Ascending aorta (tissue), 2 donors: ENCODE measurements at regions not wholly inside any gene's neighbourhood (a gene's known extent, or its start where the extent isn't known, plus 50 kb on each side); places are given as distances from the start of the nearest gene placed in this dataset.

Source experiments
- DNase-seq, 2 donors: peaks; one replicate each; pipeline ENCODE4 v3.0.0-alpha.2; 2019; ENCODE audit warnings: low spot score in 2 of 2
- H3K27ac ChIP-seq, 2 donors: fragments of 200-600 bp; sonication (generic); one replicate each; pipeline ENCODE4 v1.5.1; 2016 to 2017; ENCODE audit warnings: mild to moderate bottlenecking in 1 of 2
- H3K27me3 ChIP-seq: fragments of 200-600 bp; sonication (generic); one replicate; pipeline ENCODE4 v1.5.1; 2017
- H3K36me3 ChIP-seq, 2 donors: fragments of 200-600 bp; sonication (generic); one replicate each; pipeline ENCODE4 v1.5.1; 2016
- H3K4me1 ChIP-seq, 2 donors: fragments of 200-600 bp; sonication (generic); one replicate each; pipeline ENCODE4 v1.5.1; 2016 to 2017; ENCODE audit warnings: mild to moderate bottlenecking in 1 of 2
- H3K4me3 ChIP-seq, 2 donors: fragments of 200-600 bp; sonication (generic); one replicate each; pipeline ENCODE4 v1.5.1; 2016 to 2017; ENCODE audit warnings: mild to moderate bottlenecking in 1 of 2
- H3K9me3 ChIP-seq, 2 donors: fragments of 200-600 bp; sonication (generic); one replicate each; pipeline ENCODE4 v1.5.1; 2016
- CTCF ChIP-seq, 3 experiments: fragments of 200-600 bp in 2 of 3; fragments of 450-650 bp in 1 of 3; sonication (generic) in 2 of 3; IDR thresholded peaks; one replicate each; pipeline ENCODE4 v1.5.1; 2016 to 2019; ENCODE audit warnings: antibody characterized with exemption in 3 of 3, mild to moderate bottlenecking in 1 of 3, moderate library complexity in 1 of 3
- intact Hi-C: fragments of 100-400 bp; cut with DNase I; formaldehyde crosslinking; loops from one replicate; pipeline ENCODE4 v1.15.1; 2023

GRCh38 chr15:95887666-95888390 is 442.7 kb upstream of the NR2F2 start:
- Histone ChIP-seq H3K9me3 (no peaks in the 10 kb centered on the region), H3K4me3 (no peak overlapping the region), H3K36me3 (no peaks in the 10 kb centered on the region), H3K4me1 (no peaks in the 10 kb centered on the region), H3K27ac (no peak overlapping the region), H3K27me3 (no peaks in the 10 kb centered on the region)
- DNase-seq, result no peak
- intact Hi-C loops, result no loop called here
- no peak for TF ChIP-seq CTCF (IDR thresholded peaks at IDR 0.05)

- Histone ChIP-seq H3K4me3 (no peak overlapping the region), H3K27ac (no peak overlapping the region), H3K36me3 (no peaks in the 10 kb centered on the region), H3K9me3 (no peaks in the 10 kb centered on the region), H3K27me3 (no peaks in the 10 kb centered on the region), H3K4me1 (no peaks in the 10 kb centered on the region)
- intact Hi-C loops, result no loop called here
- DNase-seq, result no peak
- no peak for TF ChIP-seq CTCF (IDR thresholded peaks at IDR 0.05)
These were observed 441.7 kb upstream of the NR2F2 start for GRCh38 chr15:95888762-95889161.

- no peak for TF ChIP-seq CTCF (IDR thresholded peaks at IDR 0.05)
These were observed 436.0 kb upstream of the NR2F2 start for GRCh38 chr15:95894407-95894956.

GRCh38 chr15:95895508-95895907 is 435.0 kb upstream of the NR2F2 start:
- Histone ChIP-seq H3K4me3 (no peak overlapping the region), H3K27me3 (no peaks in the 10 kb centered on the region), H3K9me3 (no peaks in the 10 kb centered on the region), H3K27ac (no peak overlapping the region), H3K4me1 (no peaks in the 10 kb centered on the region), H3K36me3 (no peaks in the 10 kb centered on the region)
- intact Hi-C loops, result no loop called here
- no peak for TF ChIP-seq CTCF (IDR thresholded peaks at IDR 0.05)
- no peak for DNase-seq

More at GRCh38 chr15:95894407-95894956, 436.0 kb upstream of the NR2F2 start:
- DNase-seq, result no peak
- intact Hi-C loops, result no loop called here
- H3K36me3 ChIP-seq, result no peaks in the 10 kb centered on the region
- H3K9me3 ChIP-seq, result no peaks in the 10 kb centered on the region
- no peak overlapping the region for H3K27ac ChIP-seq
- no peak overlapping the region for H3K4me3 ChIP-seq
- H3K4me1 ChIP-seq, result no peaks in the 10 kb centered on the region
- H3K27me3 ChIP-seq, result no peaks in the 10 kb centered on the region

- no peak for TF ChIP-seq CTCF (IDR thresholded peaks at IDR 0.05)
- no peak for DNase-seq
- no peaks in the 10 kb centered on the region for H3K4me1 ChIP-seq
These were observed 432.8 kb upstream of the NR2F2 start for GRCh38 chr15:95897651-95898050.

More at GRCh38 chr15:95897651-95898050, 432.8 kb upstream of the NR2F2 start:
- H3K36me3 ChIP-seq, result no peaks in the 10 kb centered on the region
- H3K4me3 ChIP-seq, result no peak overlapping the region
- H3K27me3 ChIP-seq, result no peaks in the 10 kb centered on the region
- no peak overlapping the region for H3K27ac ChIP-seq
- intact Hi-C loops, result no loop called here
- H3K9me3 ChIP-seq, result no peaks in the 10 kb centered on the region
